Epithelial cell of esophagus (primary cell): ENCODE measurements at regions not wholly inside any gene's neighbourhood (a gene's known extent, or its start where the extent isn't known, plus 50 kb on each side); places are given as distances from the start of the nearest gene placed in this dataset.
A peak's percentile ranks its signal among the peaks of the same experiment; 100 is the strongest.
"Not testable (repeated sequence)": the region's sequence is repeated elsewhere in the genome, so short reads cannot be mapped to it uniquely, and the experiment has no call there.

Source experiments
- DNase-seq: peaks from one replicate; pipeline ENCODE4 v3.0.0; 2010; ENCODE audit warnings: low read depth
- H3K4me3 ChIP-seq: 2 replicates; pipeline ENCODE4 v1.5.1; 2011; ENCODE audit warnings: mild to moderate bottlenecking, low read length, control low read depth
- CTCF ChIP-seq: IDR thresholded peaks from 2 replicates; pipeline ENCODE4 v1.5.1; 2011; ENCODE audit warnings: low read depth, mild to moderate bottlenecking, low read length, control low read depth, inconsistent platforms; ENCODE audit not compliant: insufficient read depth; ENCODE audit errors: missing control alignments

- peak; percentile 82 for DNase-seq
- no peak for TF ChIP-seq CTCF
- H3K4me3 ChIP-seq = no peak overlapping the region
These were observed 84.7 kb upstream of the RORB start for GRCh38 chr9:74412236-74412979.

DNA sequence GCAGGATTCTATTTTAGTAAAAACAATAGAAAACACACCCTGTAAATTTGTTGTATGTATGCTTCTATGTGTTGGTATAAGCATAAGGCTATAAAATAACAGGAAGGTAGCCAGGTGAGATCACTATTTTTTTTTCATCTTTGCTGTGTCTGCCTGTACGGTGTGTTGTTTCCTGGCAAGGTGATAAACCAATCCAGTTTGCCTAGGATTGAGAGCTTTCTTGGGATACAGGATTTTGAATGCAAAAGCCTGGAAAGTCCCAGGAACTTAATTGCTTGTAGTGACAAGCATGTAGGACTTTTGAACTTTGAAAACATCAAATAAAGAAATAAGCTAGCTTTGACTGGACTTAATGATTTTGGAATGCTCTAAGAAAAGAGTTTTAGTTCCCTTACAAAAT lies 83.3 kb upstream of the RORB start:
- no peak overlapping the region for H3K4me3 ChIP-seq
- no peak for TF ChIP-seq CTCF

GRCh38 chr9:74414325-74414724 lies 82.8 kb upstream of the RORB start:
- DNase-seq = peak; percentile 2
- TF ChIP-seq CTCF = no peak
- H3K4me3 ChIP-seq = no peak overlapping the region

More for the DNA sequence above, 83.3 kb upstream of the RORB start:
- peak; percentile 57 for DNase-seq

GRCh38 chr9:74415995-74416394 lies 81.1 kb upstream of the RORB start:
- no peak for DNase-seq
- TF ChIP-seq CTCF = no peak
- no peak overlapping the region for H3K4me3 ChIP-seq

DNA sequence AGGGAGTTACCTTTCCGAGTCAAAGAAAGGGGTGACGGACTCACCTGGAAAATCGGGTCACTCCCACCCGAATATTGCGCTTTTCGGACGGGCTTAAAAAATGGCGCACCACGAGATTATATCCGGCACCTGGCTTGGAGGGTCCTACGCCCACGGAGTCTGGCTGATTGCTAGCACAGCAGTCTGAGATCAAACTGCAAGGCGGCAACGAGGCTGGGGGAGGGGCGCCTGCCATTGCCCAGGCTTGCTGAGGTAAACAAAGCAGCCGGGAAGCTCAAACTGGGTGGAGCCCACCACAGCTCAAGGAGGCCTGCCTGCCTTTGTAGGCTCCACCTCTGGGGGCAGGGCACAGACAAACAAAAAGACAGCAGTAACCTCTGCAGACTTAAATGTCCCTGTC lies 72.6 kb upstream of the RORB start:
- not testable (repeated sequence) for H3K4me3 ChIP-seq, DNase-seq

DNA sequence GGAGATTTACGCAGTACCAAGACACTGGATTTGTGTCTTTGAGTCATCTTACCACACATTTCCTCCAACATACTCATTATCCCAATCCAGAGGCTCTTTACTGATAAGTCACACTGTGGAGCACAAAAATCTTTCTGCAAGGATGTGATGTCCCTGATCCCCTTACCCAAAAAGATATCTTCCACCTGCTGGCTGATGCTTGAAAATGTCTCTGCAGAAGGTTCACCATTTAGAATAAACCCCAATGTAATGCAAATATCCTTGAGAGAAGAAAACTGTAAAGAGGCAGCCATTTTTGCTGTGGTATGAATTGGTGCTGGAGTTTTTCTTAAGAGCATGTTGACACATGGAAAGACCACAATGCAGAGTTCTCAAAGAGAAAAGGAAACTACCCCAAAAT lies 65.7 kb upstream of the RORB start:
- TF ChIP-seq CTCF = no peak
- no peak overlapping the region for H3K4me3 ChIP-seq
- no peak for DNase-seq

DNA sequence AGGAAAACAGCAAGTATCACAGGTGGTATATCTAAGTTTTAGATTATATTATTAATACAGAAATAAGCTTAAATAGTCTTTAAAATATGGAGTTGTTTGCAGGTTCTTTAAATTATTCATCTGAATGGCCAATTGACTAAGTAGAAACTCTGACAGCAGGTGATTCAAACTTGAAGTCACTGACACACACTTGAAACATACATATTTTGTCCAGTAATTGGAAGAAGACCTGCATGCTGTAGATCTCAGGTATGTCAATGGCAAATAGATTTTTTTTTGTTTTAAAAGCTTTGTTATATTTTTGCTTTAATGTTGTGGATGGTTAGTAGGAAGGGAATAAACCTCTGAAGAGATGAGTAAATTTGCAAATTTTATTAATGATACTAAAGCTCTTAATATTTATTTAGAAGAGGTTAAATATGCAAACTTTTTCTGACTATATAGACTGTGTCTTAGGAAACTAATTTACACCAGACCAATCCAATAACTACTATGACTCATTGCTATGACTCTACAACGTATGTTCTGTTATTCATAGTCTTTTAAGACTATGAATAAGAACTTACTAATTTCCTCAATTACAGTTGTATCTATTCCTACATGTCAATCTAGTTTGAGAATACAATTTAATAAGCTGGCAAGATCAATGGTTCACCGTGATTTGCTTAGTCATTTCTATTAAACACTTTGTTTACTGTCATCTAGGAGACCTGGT lies 53.9 kb upstream of the RORB start:
- H3K4me3 ChIP-seq = no peak overlapping the region
- DNase-seq = peak; percentile 76
- no peak for TF ChIP-seq CTCF
